ENCODE measurements at regions not wholly inside any gene's neighbourhood (a gene's known extent, or its start where the extent isn't known, plus 50 kb on each side); places are given as distances from the start of the nearest gene placed in this dataset.

- peaks cover 47% of the 10 kb centered on the region for H3K27me3 ChIP-seq (replicated peaks; ENCODE audit: insufficient read depth, low read depth, low read length, poor library complexity)
- H3K27ac ChIP-seq (ENCODE audit: low read depth, low read length, poor library complexity, severe bottlenecking), result no peak overlapping the region
- H3K9me3 ChIP-seq (ENCODE audit: low read depth, low read length, poor library complexity, severe bottlenecking), result no peaks in the 10 kb centered on the region
- H3K4me1 ChIP-seq (ENCODE audit: insufficient read depth, low read length, poor library complexity, severe bottlenecking), result no peaks in the 10 kb centered on the region
- intact Hi-C loops (cut with micrococcal nuclease; ENCODE audit: unreplicated experiment), result no loop called here
- CTCF ChIA-PET, result no interaction called here
- no peak overlapping the region for H3K4me3 ChIP-seq (ENCODE audit: low read depth, low read length, poor library complexity, severe bottlenecking)
- POLR2A ChIA-PET (ENCODE audit: low non-redundant PET), result no interaction called here
- no peak for DNase-seq (ENCODE audit: low spot score)
- H3K36me3 ChIP-seq (ENCODE audit: insufficient read depth, low read length, poor library complexity, severe bottlenecking), result no peaks in the 10 kb centered on the region
- TF ChIP-seq, protein P1, sequence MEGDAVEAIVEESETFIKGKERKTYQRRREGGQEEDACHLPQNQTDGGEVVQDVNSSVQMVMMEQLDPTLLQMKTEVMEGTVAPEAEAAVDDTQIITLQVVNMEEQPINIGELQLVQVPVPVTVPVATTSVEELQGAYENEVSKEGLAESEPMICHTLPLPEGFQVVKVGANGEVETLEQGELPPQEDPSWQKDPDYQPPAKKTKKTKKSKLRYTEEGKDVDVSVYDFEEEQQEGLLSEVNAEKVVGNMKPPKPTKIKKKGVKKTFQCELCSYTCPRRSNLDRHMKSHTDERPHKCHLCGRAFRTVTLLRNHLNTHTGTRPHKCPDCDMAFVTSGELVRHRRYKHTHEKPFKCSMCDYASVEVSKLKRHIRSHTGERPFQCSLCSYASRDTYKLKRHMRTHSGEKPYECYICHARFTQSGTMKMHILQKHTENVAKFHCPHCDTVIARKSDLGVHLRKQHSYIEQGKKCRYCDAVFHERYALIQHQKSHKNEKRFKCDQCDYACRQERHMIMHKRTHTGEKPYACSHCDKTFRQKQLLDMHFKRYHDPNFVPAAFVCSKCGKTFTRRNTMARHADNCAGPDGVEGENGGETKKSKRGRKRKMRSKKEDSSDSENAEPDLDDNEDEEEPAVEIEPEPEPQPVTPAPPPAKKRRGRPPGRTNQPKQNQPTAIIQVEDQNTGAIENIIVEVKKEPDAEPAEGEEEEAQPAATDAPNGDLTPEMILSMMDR (conservative IDR thresholded peaks at IDR 0.05; ENCODE audit: low read depth, low read length), result no peak
- no peak for TF ChIP-seq EZH2 (IDR thresholded peaks at IDR 0.05; ENCODE audit: borderline replicate concordance, low read depth, low read length, poor library complexity, severe bottlenecking)
- no TSS peak for BruUV-seq (replicated peaks)
These were observed 52.0 kb upstream of the POLR1H start for GRCh38 chr6:30009113-30009512.
